GM21526 (cell line): ENCODE measurements at regions not wholly inside any gene's neighbourhood (a gene's known extent, or its start where the extent isn't known, plus 50 kb on each side); places are given as distances from the start of the nearest gene placed in this dataset.

Source experiments
- ATAC-seq: cut with Tn5 transposase; IDR thresholded peaks from one replicate; pipeline ENCODE4 v1.9.1; 2021; ENCODE audit warnings: moderate library complexity; ENCODE audit not compliant: unreplicated experiment, low FRiP score

DNA sequence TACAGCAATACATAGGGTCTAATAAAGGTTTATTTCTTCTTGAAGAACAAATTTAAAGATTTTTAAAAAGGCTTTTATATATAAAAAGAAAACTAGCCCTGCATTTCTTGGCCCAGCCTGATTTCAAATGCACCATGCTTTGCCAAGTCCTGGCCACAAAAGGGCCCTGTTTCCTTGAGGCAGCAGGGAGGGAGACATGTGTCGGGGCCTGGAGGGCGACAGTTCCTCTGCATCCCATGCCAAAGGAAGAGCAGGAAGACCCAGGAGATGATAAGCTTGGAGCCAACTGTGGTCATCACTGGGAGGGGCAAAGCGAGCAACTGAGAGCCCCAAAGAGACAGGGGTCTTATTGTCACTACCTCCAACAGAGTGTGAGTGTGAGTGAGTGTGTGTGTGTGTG is 571.5 kb upstream of the PSMD7 start:
- ATAC-seq: no peak

DNA sequence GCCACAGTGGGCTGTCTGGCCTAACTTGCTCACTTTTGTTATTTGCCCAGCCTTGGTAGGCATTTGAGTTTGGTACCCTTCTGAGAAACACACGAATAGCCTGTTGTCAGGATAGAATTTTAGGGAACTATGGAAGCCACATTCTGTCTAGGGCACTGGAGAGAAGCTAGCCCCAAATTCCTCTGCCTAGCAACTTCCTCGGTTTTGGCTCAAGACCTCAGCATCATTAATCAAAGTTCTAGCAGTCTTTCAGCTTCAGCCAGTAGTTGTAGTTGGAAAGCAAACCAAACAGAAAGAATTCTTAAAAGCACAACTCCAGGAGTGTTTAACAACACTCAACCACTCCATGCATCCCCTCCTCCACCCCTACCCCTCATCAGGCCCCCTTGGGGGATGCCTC is 572.1 kb upstream of the PSMD7 start:
- ATAC-seq: no peak

- ATAC-seq: no peak
These were observed 579.2 kb upstream of the PSMD7 start for GRCh38 chr16:73717266-73717974.

GRCh38 chr16:73714976-73715375 is 581.6 kb upstream of the PSMD7 start:
- no peak for ATAC-seq

GRCh38 chr16:73713778-73714495 is 582.7 kb upstream of the PSMD7 start:
- no peak for ATAC-seq

GRCh38 chr16:73713251-73713650 is 583.4 kb upstream of the PSMD7 start:
- no peak for ATAC-seq

DNA sequence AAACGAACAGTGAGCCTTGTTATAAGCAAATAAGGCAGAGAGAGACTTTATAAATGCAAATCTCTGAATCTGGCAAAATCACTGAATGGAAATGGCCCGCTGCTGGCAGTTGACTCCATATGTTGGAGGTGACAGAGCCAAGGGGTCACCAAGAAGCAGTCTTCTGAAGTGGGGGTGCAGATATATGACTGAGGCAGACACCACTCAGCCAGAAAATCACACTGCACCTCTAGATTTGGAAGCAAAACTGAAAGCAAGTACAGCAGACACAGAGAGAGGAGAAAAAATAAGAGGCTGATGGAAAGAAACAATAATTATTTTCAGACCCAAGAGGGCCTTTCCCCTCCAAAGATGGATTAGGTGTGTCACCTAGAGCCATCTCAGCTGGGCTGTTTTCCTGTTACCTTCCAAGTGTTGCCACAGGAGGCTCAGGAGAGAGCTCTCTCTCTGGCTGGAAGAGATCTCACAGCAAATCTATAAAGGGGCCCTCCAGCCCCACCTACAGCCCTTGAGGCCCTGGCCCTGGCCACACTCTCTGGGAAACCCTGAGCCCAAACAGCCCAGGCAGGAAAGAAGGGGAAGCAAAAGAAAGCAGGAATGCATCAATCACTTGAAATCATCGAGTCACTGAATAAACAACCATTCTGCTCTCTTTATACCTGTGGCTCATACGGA is 585.1 kb upstream of the PSMD7 start:
- ATAC-seq: no peak

- no peak for ATAC-seq
These were observed 586.1 kb upstream of the PSMD7 start for GRCh38 chr16:73710526-73710925.

DNA sequence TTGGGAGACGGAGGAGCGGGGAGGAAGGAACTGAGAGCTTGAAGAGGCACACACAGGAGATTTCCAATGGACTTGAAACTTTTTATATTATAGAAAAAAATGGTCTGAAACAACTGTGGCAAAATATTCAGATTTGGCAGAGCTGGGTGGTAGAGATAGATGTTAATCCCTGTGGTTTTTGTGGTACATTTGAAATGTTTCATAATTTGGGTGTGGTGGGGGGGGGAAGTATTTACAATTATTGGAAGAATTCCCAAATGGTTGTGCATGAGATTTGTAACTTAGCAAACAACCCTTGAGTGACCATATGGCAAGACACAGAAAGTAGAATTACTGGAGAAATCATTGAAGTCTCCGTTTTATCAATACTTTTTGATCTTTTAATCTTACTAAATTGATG is 588.8 kb upstream of the PSMD7 start:
- ATAC-seq: no peak

- ATAC-seq: no peak
These were observed 592.7 kb upstream of the PSMD7 start for GRCh38 chr16:73703891-73704290.

- no peak for ATAC-seq
These were observed 599.3 kb upstream of the PSMD7 start for GRCh38 chr16:73697336-73697735.

DNA sequence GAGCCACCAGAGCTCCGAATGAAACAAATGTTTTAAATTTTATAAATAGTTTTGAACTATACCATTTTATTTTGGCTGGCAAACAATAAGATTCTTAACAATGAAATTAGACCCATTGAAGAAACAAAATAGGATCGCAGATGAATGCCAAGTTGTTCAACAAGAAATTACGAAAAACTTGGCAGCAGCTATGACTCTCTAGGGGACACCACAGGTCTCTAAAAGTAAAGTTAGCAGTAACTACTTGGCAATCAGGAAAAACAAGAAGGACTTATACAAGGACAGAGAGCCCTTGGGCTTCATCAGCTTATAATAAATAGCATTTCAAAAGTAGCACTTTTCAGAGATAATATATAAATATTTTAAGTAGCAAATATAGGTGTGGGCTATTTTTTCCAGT is 603.8 kb upstream of the PSMD7 start:
- no peak for ATAC-seq

GRCh38 chr16:73683804-73684203 is 612.8 kb upstream of the PSMD7 start:
- ATAC-seq: no peak

DNA sequence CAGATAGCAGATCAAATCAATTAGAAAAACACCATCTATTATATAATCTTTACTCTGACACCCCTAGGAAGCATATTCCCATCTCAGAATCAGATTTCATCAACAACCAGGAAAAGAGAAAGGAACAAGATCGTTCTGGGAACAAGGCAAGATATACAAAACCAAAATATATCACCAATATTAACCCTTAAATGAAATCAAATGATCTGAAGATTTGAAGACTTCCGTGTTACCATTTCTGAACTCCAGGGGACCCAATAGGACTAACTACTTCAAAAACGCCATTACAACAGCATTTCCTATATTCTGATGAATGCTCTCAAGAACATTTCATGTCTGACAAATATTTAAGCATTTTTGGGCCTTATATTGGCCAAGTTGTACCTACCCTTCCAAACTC is 624.2 kb upstream of the ZFHX3 start:
- no peak for ATAC-seq

- ATAC-seq: no peak
These were observed 623.2 kb upstream of the ZFHX3 start for GRCh38 chr16:73670836-73671820.

DNA sequence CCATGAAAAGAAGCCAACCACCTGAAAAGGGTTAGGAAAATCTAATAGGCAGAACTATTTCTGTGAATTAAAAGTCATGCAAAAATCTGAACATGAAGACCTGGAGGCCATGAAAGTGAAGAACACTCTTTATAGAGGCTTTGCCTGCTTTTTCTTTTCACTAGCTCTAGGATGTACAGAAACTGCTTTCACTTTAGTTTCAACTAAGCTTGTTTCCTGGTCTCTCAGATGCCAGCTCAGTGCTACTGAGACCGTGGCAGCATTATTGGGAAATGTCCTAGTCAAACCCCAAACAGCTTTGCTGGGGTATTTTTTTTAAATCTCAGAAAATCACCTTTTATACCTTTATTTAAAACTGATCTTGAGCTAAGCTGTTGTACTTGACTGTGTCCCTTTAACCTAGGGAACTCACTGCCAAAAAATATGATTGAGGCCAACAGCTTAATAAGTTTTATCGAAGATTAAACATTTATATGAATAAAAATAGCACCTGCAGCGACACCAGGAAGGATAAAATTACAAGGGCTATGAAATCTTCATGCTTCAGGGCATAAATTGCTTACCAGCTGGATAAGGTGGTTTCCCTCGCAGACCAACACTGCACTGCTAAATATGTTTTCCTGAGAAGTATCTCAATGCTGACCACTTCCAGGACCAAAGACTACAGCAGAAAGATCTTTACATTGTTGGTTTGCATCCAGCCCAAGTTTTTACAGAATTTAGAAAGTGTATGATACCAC is 621.8 kb upstream of the ZFHX3 start:
- ATAC-seq: no peak

GRCh38 chr16:73663720-73664119 is 615.8 kb upstream of the ZFHX3 start:
- ATAC-seq: no peak

DNA sequence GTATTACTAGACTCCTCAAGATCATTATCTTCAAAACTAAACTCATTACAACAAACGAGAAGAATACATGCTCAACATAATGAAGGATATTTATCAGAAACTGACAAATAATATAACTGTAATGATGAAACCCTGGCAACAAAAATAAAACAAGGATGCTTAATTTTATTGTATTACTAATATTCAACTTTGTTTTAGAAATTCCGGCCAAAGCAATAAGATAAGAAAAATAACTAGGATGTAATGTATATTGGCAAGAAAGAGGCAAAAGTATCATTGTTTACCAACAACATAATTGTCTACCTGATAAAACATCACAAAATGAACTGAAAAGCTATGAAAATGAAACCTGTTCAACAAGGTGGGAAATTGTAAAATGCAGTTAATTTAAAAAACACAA is 588.3 kb upstream of the ZFHX3 start:
- ATAC-seq: no peak

DNA sequence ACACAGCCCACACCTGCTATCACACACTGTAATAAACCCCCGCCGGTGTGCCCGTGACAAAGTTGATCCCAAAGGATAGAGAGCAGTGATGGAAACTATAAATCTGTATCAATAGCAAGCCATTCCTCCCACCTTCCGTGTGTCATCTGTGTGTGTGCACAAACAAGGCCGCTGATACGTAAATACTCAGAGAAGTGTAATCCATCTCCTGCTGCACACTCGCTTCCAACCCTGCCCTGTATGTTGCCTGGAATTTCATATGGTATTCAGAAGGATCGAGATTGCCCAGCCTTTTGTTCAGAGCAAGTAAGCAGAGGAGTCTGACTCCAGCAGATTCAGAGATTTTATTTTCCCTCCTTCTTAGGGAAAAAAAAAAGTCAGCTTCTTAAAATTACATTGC is 581.1 kb upstream of the ZFHX3 start:
- no peak for ATAC-seq

DNA sequence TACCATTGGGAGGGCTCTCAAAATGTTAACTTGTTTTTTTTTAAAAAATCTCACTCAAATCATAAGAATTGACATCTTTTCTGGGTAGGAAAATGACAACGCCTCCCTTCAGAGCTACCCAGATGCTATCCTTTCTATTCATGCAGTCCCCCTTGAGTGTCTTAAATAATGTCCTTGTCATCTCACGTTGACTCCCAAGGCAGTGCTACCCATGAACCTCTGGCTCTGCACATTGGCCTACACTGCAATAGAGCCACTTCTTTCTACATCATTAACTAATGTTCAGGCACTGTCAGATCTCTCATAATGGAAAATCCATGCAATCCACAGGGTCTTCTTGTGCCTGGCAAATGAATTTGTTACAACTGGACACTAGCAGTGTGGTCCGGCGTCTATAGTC is 569.8 kb upstream of the ZFHX3 start:
- ATAC-seq: no peak
